ENCODE measurements at regions not wholly inside any gene's neighbourhood (a gene's known extent, or its start where the extent isn't known, plus 50 kb on each side); places are given as distances from the start of the nearest gene placed in this dataset.
"Not testable (repeated sequence)": the region's sequence is repeated elsewhere in the genome, so short reads cannot be mapped to it uniquely, and the experiment has no call there.

DNA sequence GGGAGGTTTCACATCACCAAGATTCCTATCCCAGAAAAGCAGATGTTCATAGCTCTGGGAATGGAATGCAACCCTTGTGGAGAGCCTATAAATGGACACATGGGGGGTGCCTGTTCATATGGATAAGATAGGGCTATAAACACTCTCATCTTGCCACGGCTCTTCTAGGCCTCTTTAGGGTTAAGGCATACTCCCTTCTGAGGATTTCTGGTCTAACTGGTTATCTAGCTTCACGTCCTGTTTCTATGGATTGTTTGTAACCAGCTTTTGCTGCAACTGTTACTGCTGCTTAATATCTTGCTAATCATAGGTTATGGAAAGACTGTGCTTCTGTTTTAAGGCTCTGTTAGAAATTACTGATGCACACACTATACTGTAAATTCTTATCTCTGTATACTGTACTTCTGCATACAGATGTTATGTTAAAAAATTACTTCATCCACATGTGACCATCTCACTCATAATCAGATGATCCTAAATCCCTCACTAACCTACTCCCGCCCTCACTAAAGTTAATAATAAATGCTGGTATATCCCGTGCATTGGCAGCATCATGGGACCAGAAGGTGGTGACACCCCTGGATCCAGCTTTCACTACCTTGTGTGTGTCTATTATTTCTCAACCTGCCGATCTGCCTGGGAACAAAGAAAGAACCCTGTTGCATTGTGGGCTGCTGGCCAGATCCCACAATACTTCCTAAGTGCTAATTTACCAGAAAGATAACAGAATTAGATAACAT is 68.7 kb downstream of the PRKAB2 start:
- not testable (repeated sequence) for DNase-seq

DNA sequence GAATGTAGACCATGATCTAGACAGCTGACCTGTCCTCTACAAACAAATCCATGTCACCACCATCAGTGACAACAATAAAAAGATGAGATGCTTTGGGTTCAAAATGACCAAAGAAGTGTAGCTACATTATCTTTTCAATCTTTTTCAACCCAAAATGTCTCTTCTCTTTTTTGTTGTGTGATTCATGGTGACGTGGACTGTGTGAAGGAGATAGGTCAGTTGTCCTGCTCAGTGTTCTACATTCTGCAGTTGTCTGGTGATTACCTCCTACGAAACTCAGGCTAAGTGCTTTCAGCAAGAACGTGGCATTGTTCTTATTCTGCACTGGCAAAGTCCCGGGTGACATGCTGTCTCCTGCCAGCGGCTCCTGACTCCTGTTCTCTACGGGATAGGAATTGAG is 73.1 kb downstream of the PRKAB2 start:
- DNase-seq = no peak

DNA sequence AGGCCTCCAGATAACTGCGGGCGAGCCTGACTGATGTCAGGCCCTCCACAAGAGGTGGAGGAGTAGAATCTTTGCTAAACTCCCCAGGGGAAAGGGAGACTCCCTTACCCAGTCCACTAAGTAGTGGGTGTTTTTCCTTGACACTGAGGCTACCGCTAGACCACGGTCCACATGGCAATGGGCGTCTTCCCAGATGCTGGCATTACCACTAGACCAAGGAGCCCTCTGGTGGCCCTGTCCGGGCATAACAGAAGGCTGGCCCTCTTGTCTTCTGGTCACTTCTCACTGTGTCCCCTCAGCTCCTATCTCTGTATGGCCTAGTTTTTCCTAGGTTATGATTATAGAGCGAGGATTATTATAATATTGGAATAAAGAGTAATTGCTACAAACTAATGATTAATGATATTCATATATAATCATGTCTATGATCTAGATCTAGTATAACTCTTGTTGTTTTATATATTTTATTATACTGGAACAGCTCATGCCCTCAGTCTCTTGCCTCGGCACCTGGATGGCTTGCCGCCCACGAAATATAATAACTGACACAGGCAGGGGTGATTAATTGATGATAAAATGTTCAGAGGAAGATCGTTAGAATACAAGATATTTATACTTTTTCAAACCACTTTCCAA is 73.8 kb downstream of the PRKAB2 start:
- not testable (repeated sequence) for DNase-seq

DNA sequence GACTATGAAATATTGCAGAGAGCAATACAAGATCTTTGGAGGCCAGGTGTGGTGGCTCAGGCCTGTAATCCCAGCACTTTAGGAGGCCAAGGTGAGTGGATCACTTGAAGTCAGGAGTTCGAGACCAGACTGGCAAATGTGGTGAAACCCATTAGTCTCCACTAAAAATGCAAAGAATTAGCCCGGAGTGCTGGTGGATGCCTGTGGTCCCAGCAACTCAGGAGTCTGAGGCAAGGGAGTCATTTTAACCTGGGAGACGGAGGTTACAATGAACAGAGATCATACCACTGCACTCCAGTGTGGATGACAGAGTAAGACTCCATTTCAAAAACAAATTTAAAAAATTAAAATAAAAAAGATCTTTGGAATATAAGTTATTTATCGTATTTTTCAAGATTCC is 76.6 kb downstream of the PRKAB2 start:
- no peak for DNase-seq

DNA sequence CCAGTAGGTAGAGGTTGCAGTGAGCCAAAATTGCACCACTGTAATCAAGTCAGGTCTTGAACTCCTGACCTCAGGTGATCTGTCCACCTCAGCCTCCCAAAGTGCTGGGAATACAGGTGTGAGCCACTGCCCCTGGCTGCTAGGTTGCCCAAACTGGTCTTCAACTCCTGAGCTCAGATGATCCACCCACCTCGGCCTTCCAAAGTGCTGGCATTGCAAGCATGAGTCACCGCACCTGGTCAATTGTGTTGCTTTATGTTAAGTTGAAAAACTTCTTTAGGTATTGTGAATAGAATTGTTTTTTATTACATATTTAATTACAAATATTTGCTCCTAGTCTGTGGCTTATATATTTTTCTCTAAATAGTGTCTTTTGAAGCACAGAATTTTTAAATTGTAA is 80.5 kb downstream of the PRKAB2 start:
- DNase-seq = no peak

DNA sequence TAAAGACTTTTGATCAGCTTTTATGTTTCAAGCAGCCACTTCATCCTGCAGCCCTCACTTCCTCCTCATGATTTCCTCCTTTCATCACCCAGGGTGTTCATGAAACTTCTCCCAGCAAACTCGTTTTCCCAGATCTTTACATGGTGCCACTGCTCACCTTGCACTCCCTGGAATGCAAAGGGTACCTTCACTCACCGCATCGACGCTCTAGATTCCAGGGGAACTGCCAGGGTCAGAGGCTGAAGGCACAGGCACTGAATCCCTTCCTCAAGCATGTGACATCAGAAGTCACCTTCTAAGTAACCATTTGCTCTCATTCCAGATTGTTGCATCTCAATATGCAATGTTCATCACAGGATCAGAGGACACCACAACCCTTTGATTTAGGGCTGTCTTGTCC is 82.8 kb downstream of the PRKAB2 start:
- no peak for DNase-seq

DNA sequence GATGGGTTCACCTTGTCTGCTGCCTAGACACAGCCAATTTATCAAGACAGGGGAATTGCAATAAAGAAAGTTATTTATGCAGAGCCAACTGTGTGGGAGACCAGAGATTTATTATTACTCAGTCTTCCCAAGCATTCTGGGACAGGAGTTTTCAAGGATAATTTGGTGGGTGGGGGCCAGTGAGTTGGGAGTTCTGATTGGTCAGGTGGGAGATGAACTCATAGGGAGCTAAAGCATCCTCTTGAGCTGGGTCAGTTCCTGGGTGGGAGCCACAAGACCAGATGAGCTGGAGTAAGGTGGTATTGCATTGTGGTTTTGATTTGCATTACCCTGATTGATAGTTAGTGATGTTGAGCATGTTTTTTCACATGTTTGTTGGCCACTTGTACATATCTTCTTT is 86.1 kb downstream of the PRKAB2 start:
- no peak for DNase-seq

DNA sequence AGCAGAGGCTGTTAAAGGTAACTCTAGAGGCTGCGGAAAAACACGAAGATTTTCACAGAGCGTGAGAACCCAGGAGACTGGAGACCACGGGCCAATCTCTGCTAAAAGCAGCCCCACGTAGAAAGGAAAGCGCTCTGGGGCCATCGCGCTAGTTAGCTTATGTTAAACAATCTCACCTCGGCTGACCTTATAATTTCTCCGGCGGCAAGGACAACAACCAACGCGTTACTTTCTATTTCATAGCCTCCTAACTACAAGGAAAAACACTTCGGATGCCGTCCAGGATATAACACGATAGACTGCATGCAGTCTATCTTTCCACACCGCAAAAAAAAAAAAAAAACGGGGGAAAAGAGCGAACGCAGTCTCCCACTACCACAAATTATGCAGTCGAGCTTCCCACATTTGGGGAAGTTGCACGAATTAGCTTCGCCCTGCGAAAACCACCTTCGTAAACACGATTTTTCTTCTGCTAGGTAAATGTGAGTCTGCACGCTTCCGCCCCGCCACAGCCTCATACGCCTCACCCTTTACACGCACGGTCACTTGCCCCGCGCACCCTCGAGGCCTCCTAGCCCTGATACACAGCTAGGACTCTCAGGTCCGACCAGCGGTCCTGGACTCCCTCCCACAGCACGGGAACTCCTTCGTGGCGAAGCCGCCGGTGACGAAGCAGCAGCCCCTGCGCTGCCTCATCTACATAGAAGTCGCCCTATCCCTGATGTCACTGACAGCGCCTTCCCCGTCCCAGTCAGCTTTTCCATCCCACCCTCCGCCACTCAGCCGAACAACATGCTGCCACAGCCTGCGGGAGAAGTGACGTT is 87.8 kb downstream of the PRKAB2 start:
- peak; percentile 76 to 93 (median 83) for DNase-seq

DNA sequence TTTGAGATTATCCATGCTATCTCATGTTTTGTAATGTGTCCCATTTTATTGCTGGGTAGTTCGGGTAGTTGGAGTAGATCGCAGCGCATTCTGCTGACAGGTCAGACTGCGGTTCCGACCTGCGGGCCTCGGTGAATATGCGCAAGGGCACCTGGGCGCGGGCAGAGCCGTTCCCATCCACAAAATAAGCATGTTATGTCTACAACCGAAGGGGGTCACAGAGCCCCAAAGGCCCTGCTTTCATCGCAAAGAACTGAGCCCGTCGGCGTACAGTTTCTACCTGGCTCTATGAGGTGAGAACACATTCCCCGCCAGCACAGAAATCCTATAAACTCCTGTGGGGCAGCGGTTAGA is 88.4 kb downstream of the PRKAB2 start:
- DNase-seq = no peak

DNA sequence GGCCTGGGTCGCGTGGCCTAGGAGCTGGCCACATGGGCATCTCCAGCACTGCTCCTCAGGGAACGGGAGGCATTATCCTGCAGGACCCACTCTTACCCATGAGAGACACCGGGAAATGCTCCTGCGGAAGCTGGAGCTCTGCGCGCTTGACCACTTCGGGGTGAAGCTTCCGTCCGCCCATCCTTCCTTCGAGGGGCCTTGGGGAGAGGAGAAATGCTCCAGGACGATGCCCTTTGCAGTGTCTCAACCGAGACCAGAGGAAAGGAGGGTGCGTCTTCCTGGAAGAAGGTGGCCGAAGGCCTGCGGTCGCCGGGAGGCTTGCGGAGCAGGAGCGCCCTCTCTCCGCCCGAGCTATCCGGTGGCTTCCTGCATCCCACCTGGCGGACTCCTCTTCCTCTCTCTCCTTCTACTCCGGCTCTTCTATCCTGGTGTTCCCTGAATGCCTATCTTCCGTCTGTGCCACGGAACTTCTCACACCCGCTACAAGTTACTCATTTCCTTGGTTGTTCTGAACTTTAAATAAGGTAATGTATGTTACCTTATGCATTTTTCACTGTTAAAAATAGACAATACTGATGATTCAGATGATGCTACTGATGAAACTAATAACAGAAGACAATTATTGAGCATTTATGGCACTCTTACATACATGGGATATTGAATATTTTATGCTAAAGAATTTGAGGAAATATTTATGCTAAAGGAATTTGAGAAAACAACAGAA is 91.4 kb downstream of the PRKAB2 start:
- DNase-seq = peak in 1 of 3 donors; percentile 5

DNA sequence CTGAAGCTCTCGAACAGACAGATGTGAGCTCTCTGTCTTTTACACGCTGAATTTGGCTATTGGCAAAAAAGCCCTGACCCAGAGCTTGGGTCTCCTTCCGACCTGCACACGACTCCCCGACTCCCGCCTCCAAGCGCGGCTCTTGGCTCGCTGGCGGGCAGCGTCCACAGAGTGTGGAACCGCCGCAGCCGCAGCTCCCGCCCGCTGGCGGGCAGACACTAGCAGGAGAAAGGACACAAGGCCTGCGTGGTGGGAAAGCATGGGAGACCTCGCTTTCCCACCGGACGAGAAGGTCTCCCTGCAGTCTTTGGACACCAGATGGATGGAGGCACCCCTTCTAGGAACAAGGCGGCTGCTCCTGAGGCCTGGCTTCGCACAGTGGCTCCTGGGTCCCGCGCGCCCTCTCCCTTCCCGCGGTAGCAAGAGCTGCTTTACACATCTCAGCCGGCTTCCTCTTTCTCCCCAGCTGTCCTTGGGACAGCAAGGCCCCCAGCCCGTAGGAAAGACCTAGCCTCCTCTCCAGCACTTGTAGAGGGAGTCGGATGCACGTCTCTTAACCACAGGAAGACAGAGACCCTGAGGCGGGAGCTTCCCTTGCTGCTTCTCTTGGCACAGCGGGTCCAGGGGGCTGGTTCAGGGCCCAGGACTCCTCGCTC is 92.1 kb downstream of the PRKAB2 start:
- DNase-seq = peak in 1 of 3 donors; percentile 35

DNA sequence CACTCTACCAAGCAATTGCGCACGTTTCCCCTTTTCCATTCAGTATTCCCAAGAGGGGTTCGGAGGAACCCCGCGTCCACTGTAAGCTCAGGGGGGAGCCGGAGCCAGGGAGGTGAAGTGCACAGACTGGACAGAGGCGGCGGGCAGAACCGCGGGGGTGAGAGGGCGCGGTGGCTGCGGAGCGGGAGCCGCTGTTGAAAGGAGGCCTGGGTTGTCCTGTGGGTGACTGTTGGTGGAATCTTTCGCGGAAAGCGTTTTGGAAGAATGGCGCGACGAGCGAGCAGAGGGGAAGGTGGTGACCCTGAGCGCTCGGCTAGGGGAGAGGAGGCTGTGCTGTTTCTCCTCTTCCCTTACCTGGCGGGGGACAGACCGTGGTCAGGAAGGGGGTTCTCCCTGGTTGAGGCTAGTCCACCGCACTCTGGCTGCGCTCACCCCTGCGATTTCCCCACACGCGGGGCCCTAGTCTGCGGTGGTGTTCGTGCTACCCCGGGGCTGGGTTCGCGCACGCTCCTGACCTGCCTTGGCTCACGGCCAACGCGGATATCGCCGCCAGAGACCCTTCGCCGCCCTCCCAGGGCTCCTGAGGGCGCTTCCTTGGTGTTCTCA is 92.8 kb downstream of the PRKAB2 start:
- peak in 1 of 3 donors; percentile 15 for DNase-seq

DNA sequence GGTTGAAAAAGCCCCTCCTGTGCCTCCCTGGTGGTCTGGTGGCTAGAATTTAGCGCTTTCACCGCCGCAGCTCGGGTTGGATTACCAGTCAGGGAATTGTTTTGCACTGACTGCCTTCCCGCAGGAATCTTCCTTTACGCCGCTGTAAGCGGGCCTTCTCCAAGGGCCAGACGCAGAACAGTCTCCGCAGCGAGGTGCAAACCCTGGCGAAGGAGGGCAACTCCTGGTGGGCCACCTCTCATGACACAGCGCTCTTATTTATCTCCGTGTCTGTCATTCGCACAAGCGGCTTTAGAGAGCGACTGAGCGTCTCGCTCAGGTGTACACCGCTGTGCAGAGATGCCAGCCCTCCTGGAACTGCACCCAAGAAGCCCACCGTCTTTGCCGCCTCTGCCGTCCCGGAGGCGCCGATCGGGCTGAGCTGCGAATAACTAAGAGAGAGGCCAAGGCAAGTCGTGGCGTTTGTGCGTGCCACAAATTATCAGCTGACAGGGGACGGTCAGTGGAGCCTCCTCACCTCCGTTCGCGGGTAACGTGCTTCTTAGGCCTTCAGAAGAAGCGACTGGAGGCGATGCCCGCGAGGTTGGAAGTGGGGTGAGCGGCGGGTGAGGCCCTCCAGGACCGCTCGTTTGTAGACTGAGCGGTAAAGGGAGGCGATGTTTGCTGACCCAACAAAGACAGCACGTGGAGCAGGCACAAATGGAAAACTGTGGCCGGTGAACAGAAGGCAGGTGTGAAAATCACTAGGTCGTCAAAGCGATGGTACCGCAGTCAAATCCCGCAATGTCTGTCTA is 93.5 kb downstream of the PRKAB2 start:
- peak in 1 of 3 donors; percentile 19 for DNase-seq

DNA sequence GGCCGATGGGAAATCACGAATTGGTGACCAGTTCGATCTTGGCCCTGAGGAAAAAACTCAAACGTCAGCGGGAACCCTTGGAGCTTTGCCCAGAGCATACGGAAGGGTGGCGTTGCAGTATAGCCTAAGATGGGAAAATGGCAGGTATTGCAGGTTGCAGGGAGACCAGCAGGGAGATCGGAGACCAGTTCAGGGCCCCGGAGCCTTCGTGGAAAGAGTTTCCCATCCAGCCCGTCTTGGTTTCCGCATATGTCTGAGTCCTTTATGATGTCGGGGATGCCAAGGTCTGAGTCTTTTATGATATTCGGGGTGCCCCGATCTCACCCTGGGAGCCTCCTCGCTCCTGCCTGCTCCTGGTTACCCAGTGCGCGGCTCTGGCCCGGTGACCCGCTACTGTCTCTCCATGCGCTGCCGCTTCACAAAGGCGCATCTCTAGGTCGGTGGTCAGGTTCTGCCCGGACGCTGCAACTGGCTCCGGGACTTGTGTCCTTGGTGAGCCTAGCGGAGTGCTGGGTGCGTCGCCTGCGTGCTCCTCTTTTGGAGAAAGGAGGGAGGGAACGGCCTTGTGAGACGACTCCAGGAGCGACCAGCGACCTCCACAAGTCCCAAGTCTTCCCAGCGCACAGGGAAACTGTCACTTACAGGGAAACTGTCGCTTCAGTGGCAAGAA is 94.2 kb downstream of the PRKAB2 start:
- DNase-seq = peak in 1 of 3 donors; percentile 11

DNA sequence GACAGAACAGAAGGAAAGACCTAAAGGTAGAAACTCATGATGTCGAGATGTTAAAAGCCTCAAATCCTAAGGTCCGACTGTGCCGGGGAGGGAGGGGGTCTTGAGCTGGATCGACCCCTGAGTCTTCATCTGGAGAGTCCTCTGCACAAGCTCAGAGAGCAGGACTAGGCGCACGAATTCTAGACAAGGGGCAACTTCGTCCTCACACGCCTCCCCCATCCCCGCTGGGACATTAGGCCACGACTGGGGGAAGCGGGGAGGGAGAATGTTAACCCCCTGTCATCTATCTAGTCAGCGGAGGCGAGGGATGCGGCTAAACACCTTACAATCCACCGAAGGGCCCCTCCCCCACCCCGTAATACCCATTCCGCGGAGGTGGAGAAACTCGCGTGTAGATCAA is 94.7 kb downstream of the PRKAB2 start:
- no peak for DNase-seq

DNA sequence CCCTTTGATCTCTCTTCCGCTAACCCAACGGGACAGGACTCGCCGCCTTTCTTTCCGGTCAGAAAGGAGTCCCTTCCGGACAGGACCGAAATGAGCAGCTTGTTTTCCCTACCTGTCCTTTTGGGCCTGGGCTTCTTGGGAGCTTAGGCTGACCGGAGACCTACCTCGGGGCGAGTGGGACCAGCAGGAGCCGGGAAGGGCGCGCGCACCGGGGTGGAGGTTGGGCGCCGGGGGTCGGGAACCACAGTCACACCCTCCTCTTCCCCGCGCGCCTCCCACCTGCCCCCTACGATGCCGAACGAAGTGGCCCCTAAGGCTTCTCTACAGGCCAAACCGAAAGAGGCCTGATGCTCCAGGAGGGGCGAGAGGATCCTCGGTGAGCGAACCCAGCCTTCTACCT is 95.2 kb downstream of the PRKAB2 start:
- DNase-seq = no peak

DNA sequence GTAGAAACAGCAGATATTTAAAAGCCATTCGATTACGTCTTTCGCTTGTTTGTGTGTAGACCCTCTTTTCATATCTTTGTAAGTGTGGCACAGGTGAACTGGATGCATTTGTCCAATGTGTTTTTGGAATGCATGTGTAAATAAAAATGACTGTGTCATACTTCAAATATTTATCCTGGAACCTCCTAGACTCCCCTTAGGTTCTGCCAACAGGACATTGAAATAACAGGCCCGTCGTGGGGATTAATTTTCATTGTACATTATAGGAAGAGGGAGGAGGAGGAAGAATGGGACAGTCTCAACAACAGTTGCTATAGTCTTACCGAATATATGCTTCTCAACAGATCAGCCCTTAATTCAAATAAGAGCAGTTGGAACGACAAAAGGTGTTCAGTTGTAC is 95.8 kb downstream of the PRKAB2 start:
- DNase-seq = no peak

DNA sequence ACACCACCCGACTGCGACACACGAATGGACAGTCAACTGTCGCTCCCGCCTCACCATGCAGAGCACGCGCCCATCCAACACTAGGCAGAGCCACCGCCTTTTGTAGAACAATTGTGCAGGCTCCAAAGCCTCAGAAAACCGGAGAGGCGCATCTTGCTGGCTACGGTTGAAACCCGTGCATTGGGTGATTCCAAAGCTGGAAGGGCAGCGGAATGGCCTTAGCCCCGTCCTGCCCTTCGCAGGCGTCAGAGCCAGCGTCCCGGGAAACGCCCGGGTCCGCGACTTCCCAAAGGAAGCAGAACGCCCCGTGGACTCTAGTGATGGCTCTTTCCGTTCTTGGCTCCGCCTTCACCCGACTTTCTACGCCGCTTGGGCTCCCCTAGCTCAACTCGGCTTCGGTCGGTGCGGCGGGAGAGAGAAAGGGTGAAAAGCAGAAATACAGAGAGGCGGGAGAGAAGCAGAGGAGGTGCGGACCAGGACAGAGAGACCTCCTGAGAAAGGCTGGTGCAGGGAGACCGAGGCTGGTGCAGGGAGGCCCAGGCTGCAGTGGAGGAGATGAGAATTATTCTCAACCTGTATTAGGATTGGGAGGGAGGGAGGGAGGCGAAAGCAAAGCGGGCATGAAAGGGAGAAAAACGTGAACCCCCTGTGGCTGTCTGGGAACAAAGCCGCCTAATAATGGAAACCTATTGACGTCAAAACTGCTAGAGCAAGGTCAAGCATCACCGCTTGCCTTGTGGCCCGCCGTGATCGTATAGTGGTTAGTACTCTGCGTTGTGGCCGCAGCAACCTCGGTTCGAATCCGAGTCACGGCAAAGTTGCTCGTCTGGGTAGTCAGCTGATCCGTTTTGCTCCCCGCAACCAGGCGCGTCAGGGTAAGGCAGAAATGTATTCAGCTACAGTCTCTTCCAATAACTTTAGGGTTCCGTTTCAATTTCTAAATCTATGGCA is 99.5 kb downstream of the PRKAB2 start:
- peak in 1 of 3 donors; percentile 44 for DNase-seq

DNA sequence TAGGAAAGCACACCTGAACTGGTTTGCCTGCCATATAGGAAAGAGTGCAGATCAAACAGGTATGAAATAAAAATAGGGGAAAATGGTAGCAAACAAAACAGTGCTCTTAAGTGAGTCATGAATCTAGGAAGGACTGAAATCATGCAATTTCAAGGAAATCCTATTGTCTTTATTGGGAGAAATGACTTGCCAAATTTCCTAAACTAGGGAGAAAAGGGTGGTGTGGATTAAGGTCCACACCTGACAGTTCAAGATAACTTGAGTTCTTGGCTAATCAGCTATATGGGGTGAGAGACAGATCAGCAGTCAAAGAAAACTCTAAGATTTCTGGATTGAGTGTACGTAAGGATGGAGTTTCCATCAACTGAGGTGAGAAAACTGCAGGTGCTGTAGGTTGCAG is 101.1 kb downstream of the PRKAB2 start:
- no peak for DNase-seq

All from muscle of back (tissue), 3 donors.